ENCODE measurements at regions not wholly inside any gene's neighbourhood (a gene's known extent, or its start where the extent isn't known, plus 50 kb on each side); places are given as distances from the start of the nearest gene placed in this dataset.

- no peak for DNase-seq
These were observed 473.3 kb downstream of the MRPL39 start for GRCh38 chr21:25133939-25134338.

GRCh38 chr21:25127811-25128210 is 479.5 kb downstream of the MRPL39 start:
- DNase-seq, result no peak

DNA sequence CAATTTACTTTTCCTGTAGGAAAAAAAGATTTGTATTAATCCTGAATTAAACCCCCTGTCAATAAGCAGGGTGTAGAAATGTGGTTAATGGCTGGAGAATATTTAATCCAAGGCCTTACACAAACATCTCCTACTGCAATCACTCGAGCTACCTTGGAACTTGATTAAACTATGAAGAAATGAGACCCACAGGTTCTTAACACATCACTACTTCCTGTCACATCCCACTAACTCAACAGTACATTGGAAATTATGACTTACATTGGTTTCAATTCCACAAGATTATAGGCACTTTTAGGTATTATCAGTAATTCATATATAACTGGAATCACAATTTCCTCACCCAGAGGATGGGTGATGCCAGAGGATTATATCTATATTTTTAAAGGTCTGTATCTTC is 480.3 kb downstream of the MRPL39 start:
- no peak for DNase-seq

DNA sequence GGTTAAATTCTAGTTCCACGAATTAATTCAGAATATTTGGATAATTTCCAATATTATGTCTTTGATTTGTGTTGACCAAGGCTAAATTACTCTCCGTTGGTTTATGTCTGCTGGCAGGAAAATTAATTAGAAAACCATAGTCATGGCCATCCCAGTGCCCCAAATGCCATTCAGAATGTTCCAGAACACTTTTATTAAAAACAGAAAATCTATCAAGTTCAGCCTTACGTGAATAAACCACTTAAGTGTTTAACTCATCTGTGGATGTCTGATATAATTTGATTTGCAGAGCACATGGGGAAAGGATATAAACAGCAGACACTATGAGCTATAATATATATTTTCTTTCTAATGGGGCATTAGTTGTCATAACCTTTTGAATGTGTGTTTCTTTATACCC is 480.7 kb downstream of the MRPL39 start:
- DNase-seq, result no peak

GRCh38 chr21:25118648-25119047 is 488.6 kb downstream of the MRPL39 start:
- DNase-seq, result no peak

DNA sequence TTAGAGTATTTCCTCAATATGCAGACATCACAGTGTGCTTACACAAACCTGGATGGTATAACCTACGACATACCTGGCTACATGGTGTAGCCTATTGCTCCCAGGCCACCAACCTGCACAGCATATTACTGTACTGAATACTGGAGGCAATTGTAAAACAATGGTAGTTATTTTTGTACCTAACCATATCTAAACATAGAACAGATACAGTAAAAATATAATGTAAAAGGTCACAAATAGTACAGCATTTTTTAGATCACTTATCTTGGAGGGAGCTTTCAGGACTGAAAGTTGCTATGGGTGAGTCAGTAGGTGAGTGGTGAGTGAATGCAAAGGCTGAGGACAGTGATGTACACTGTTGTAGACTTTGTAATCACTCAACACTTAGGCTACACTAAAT is 492.3 kb downstream of the MRPL39 start:
- DNase-seq, result no peak

- DNase-seq, result no peak
These were observed 499.6 kb downstream of the MRPL39 start for GRCh38 chr21:25107708-25108107.

- no peak for DNase-seq
These were observed 503.6 kb downstream of the MRPL39 start for GRCh38 chr21:25103500-25104207.

DNA sequence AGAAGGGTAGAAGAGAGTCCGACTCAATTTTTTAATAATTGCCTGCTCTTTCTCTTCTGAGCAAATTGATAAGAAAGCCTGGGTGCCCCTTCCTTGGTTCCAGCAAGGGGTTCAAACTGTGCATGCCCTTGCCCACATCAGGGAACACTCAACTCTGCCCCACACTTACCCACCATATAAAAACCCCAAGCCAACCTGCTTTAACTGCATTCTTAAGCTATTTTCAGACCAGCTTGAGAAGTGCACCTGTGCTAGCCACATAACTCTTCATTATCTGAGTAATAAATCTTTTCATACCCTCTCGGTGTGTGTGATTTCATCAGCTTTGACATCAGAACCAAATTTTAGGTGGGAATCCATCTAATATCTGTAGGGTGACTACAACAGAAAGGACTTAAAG is 509.6 kb downstream of the MRPL39 start:
- no peak for DNase-seq

- no peak for DNase-seq
These were observed 512.6 kb downstream of the MRPL39 start for GRCh38 chr21:25094695-25095094.

- no peak for DNase-seq
These were observed 514.8 kb downstream of the MRPL39 start for GRCh38 chr21:25092441-25093011.

DNA sequence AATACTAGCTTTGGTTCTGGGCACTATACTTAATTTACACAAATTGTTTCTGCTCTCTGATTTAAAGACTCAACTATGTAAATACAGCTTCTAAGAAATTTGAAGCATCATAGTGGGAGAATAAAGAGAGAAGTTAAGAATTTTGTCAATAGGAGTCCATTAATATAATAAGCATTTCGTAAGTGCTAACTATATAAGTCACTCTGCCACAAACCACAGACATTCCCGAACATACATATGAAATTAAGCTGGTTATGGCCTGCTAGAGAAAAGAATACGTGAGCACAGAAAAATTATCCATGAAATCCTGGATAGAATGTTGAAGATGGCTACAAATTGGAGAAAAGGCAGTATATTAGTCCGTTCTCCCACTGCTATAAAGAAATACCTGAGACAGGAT is 526.2 kb downstream of the MRPL39 start:
- DNase-seq, result no peak

GRCh38 chr21:25080661-25081060 is 526.6 kb downstream of the MRPL39 start:
- no peak for DNase-seq

DNA sequence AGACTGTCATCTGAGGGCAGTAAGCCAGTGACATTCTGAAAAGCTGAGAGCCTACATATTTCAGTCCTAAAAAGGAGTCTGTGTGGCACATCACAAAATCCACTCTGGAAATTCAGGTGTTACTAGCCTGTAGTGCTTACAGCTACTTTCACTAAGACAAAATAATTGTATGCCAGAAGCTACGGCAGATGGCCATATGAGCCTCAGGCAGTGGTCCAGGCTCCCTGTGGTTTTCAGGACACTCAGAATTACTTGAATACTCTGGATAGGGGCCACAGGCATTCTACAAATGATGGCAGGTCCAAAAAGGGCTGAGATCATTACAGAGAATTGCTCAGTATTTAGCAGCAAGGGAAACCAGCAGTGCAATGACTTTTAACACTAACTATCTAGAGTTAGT is 527.1 kb downstream of the MRPL39 start:
- no peak for DNase-seq

- DNase-seq, result no peak
These were observed 528.2 kb downstream of the MRPL39 start for GRCh38 chr21:25079053-25079452.

- no peak for DNase-seq
These were observed 545.2 kb downstream of the MRPL39 start for GRCh38 chr21:25062061-25062460.

GRCh38 chr21:25054689-25055088 is 552.6 kb downstream of the MRPL39 start:
- DNase-seq, result no peak

- DNase-seq, result no peak
These were observed 567.6 kb downstream of the MRPL39 start for GRCh38 chr21:25039461-25040380.

- DNase-seq, result no peak
These were observed 570.5 kb downstream of the MRPL39 start for GRCh38 chr21:25036775-25037174.

DNA sequence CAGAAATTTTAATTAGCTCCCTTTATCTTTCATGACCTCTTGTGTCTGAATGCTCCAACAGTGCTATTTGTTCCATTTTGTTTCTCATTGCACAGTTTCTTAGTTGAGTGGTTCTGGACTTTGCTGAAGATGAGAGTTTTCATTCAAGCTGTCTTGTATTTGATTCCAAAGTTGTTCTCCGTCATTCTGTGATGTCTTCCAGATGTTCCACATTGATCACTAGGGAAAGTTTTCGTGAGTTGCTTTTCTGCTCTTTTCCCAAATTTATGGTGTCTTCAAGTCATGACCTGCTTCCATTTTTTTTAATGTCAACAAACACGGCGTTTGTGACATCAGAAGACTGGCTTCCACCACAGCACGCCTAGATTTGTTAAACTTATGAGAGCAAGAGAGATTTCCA is 575.5 kb downstream of the MRPL39 start:
- DNase-seq, result no peak

- DNase-seq, result no peak
These were observed 577.7 kb downstream of the MRPL39 start for GRCh38 chr21:25029580-25029979.

GRCh38 chr21:25025596-25025995 is 581.7 kb downstream of the MRPL39 start:
- no peak for DNase-seq

GRCh38 chr21:25024639-25025038 is 582.6 kb downstream of the MRPL39 start:
- no peak for DNase-seq

DNA sequence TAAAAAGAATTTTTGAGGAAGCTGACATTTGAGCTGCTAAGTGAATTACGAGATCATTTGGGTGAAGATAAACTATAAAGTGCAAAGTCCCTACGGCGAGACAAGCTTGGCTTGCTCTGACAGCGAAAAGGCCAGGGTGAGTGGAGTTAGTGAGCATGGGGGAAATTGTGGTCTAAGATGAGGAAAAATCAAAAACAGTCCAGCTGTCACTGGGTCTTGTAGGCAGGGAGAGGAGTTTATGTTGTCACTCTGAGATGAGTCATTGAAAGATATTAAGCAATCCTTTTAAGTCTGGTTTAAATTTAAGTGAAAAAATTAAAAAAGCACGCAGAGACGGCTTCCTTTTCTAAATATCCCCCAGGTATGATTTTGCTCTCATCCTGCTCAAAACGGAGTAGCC is 601.9 kb downstream of the MRPL39 start:
- no peak for DNase-seq

Measured in central memory CD4-positive, alpha-beta T cell (primary cell).